ENCODE measurements at regions not wholly inside any gene's neighbourhood (a gene's known extent, or its start where the extent isn't known, plus 50 kb on each side); places are given as distances from the start of the nearest gene placed in this dataset.

- H3K36me3 ChIP-seq (ENCODE audit: control insufficient read depth in 3 of 3, insufficient read depth in 3 of 3, low read length in 3 of 3): no peaks in the 10 kb centered on the region
- no peak overlapping the region for H3K4me3 ChIP-seq (ENCODE audit: low read length in 3 of 3)
- H3K9me3 ChIP-seq (ENCODE audit: control insufficient read depth in 3 of 3, low read length in 3 of 3): peaks cover 0 to 2% (median 0%) of the 10 kb centered on the region in 3 donors
- no peak overlapping the region for H3K27ac ChIP-seq (ENCODE audit: low read depth, low read length)
- no peaks in the 10 kb centered on the region for H3K4me1 ChIP-seq (ENCODE audit: control insufficient read depth in 3 of 3, insufficient read depth in 3 of 3, low read length in 3 of 3)
- no peak overlapping the region for H3K9ac ChIP-seq (ENCODE audit: low read depth in 1 of 3, low read length in 3 of 3)
- peaks cover 0 to 2% (median 0%) of the 10 kb centered on the region in 3 donors for H3K27me3 ChIP-seq (ENCODE audit: control insufficient read depth in 3 of 3, insufficient read depth in 3 of 3, low read length in 3 of 3)
Observed at GRCh38 chr4:180798036-180798577, 1445.1 kb upstream of the TENM3 start.

- Histone ChIP-seq H3K36me3 (ENCODE audit: control insufficient read depth in 3 of 3, insufficient read depth in 3 of 3, low read length in 3 of 3) (no peaks in the 10 kb centered on the region), H3K9me3 (ENCODE audit: control insufficient read depth in 3 of 3, low read length in 3 of 3) (peaks cover 0 to 2% (median 0%) of the 10 kb centered on the region in 3 donors), H3K27me3 (ENCODE audit: control insufficient read depth in 3 of 3, insufficient read depth in 3 of 3, low read length in 3 of 3) (peaks cover 0 to 2% (median 0%) of the 10 kb centered on the region in 3 donors), H3K4me1 (ENCODE audit: control insufficient read depth in 3 of 3, insufficient read depth in 3 of 3, low read length in 3 of 3) (no peaks in the 10 kb centered on the region), H3K27ac (ENCODE audit: low read depth, low read length) (no peak overlapping the region), H3K9ac (ENCODE audit: low read depth in 1 of 3, low read length in 3 of 3) (no peak overlapping the region), H3K4me3 (ENCODE audit: low read length in 3 of 3) (no peak overlapping the region)
Observed at GRCh38 chr4:180799798-180800197, 1443.4 kb upstream of the TENM3 start.

- Histone ChIP-seq H3K4me1 (ENCODE audit: control insufficient read depth in 3 of 3, insufficient read depth in 3 of 3, low read length in 3 of 3) (no peaks in the 10 kb centered on the region), H3K4me3 (ENCODE audit: low read length in 3 of 3) (no peak overlapping the region), H3K9ac (ENCODE audit: low read depth in 1 of 3, low read length in 3 of 3) (no peak overlapping the region), H3K36me3 (ENCODE audit: control insufficient read depth in 3 of 3, insufficient read depth in 3 of 3, low read length in 3 of 3) (no peaks in the 10 kb centered on the region), H3K27me3 (ENCODE audit: control insufficient read depth in 3 of 3, insufficient read depth in 3 of 3, low read length in 3 of 3) (no peaks in the 10 kb centered on the region), H3K27ac (ENCODE audit: low read depth, low read length) (no peak overlapping the region), H3K9me3 (ENCODE audit: control insufficient read depth in 3 of 3, low read length in 3 of 3) (no peaks in the 10 kb centered on the region)
Observed at GRCh38 chr4:180805101-180805500, 1438.1 kb upstream of the TENM3 start.

GRCh38 chr4:180808862-180809261 is 1434.3 kb upstream of the TENM3 start:
- H3K4me3 ChIP-seq (ENCODE audit: low read length in 3 of 3): no peak overlapping the region
- H3K9ac ChIP-seq (ENCODE audit: low read depth in 1 of 3, low read length in 3 of 3): no peak overlapping the region
- no peaks in the 10 kb centered on the region for H3K36me3 ChIP-seq (ENCODE audit: control insufficient read depth in 3 of 3, insufficient read depth in 3 of 3, low read length in 3 of 3)
- H3K4me1 ChIP-seq (ENCODE audit: control insufficient read depth in 3 of 3, insufficient read depth in 3 of 3, low read length in 3 of 3): no peaks in the 10 kb centered on the region
- no peaks in the 10 kb centered on the region for H3K9me3 ChIP-seq (ENCODE audit: control insufficient read depth in 3 of 3, low read length in 3 of 3)
- no peak overlapping the region for H3K27ac ChIP-seq (ENCODE audit: low read depth, low read length)
- H3K27me3 ChIP-seq (ENCODE audit: control insufficient read depth in 3 of 3, insufficient read depth in 3 of 3, low read length in 3 of 3): no peaks in the 10 kb centered on the region

- Histone ChIP-seq H3K9ac (ENCODE audit: low read depth in 1 of 3, low read length in 3 of 3) (no peak overlapping the region), H3K9me3 (ENCODE audit: control insufficient read depth in 3 of 3, low read length in 3 of 3) (no peaks in the 10 kb centered on the region), H3K27me3 (ENCODE audit: control insufficient read depth in 3 of 3, insufficient read depth in 3 of 3, low read length in 3 of 3) (no peaks in the 10 kb centered on the region), H3K4me3 (ENCODE audit: low read length in 3 of 3) (no peak overlapping the region), H3K27ac (ENCODE audit: low read depth, low read length) (no peak overlapping the region), H3K36me3 (ENCODE audit: control insufficient read depth in 3 of 3, insufficient read depth in 3 of 3, low read length in 3 of 3) (no peaks in the 10 kb centered on the region), H3K4me1 (ENCODE audit: control insufficient read depth in 3 of 3, insufficient read depth in 3 of 3, low read length in 3 of 3) (no peaks in the 10 kb centered on the region)
Observed at GRCh38 chr4:180809439-180809838, 1433.8 kb upstream of the TENM3 start.

- H3K4me3 ChIP-seq (ENCODE audit: low read length in 3 of 3): no peak overlapping the region
- no peaks in the 10 kb centered on the region for H3K4me1 ChIP-seq (ENCODE audit: control insufficient read depth in 3 of 3, insufficient read depth in 3 of 3, low read length in 3 of 3)
- no peaks in the 10 kb centered on the region for H3K36me3 ChIP-seq (ENCODE audit: control insufficient read depth in 3 of 3, insufficient read depth in 3 of 3, low read length in 3 of 3)
- no peaks in the 10 kb centered on the region for H3K9me3 ChIP-seq (ENCODE audit: control insufficient read depth in 3 of 3, low read length in 3 of 3)
- H3K9ac ChIP-seq (ENCODE audit: low read depth in 1 of 3, low read length in 3 of 3): no peak overlapping the region
- no peaks in the 10 kb centered on the region for H3K27me3 ChIP-seq (ENCODE audit: control insufficient read depth in 3 of 3, insufficient read depth in 3 of 3, low read length in 3 of 3)
- H3K27ac ChIP-seq (ENCODE audit: low read depth, low read length): no peak overlapping the region
Observed at GRCh38 chr4:180810581-180810980, 1432.6 kb upstream of the TENM3 start.

GRCh38 chr4:180811556-180811955 is 1431.6 kb upstream of the TENM3 start:
- no peaks in the 10 kb centered on the region for H3K4me1 ChIP-seq (ENCODE audit: control insufficient read depth in 3 of 3, insufficient read depth in 3 of 3, low read length in 3 of 3)
- no peaks in the 10 kb centered on the region for H3K36me3 ChIP-seq (ENCODE audit: control insufficient read depth in 3 of 3, insufficient read depth in 3 of 3, low read length in 3 of 3)
- H3K27ac ChIP-seq (ENCODE audit: low read depth, low read length): no peak overlapping the region
- H3K27me3 ChIP-seq (ENCODE audit: control insufficient read depth in 3 of 3, insufficient read depth in 3 of 3, low read length in 3 of 3): no peaks in the 10 kb centered on the region
- H3K4me3 ChIP-seq (ENCODE audit: low read length in 3 of 3): no peak overlapping the region
- H3K9me3 ChIP-seq (ENCODE audit: control insufficient read depth in 3 of 3, low read length in 3 of 3): no peaks in the 10 kb centered on the region
- no peak overlapping the region for H3K9ac ChIP-seq (ENCODE audit: low read depth in 1 of 3, low read length in 3 of 3)

- no peaks in the 10 kb centered on the region for H3K9me3 ChIP-seq (ENCODE audit: control insufficient read depth in 3 of 3, low read length in 3 of 3)
- H3K27ac ChIP-seq (ENCODE audit: low read depth, low read length): no peak overlapping the region
- no peaks in the 10 kb centered on the region for H3K4me1 ChIP-seq (ENCODE audit: control insufficient read depth in 3 of 3, insufficient read depth in 3 of 3, low read length in 3 of 3)
- no peaks in the 10 kb centered on the region for H3K27me3 ChIP-seq (ENCODE audit: control insufficient read depth in 3 of 3, insufficient read depth in 3 of 3, low read length in 3 of 3)
- no peak overlapping the region for H3K4me3 ChIP-seq (ENCODE audit: low read length in 3 of 3)
- H3K9ac ChIP-seq (ENCODE audit: low read depth in 1 of 3, low read length in 3 of 3): no peak overlapping the region
- H3K36me3 ChIP-seq (ENCODE audit: control insufficient read depth in 3 of 3, insufficient read depth in 3 of 3, low read length in 3 of 3): no peaks in the 10 kb centered on the region
Observed at GRCh38 chr4:180812783-180813182, 1430.4 kb upstream of the TENM3 start.

- Histone ChIP-seq H3K27me3 (ENCODE audit: control insufficient read depth in 3 of 3, insufficient read depth in 3 of 3, low read length in 3 of 3) (no peaks in the 10 kb centered on the region), H3K4me1 (ENCODE audit: control insufficient read depth in 3 of 3, insufficient read depth in 3 of 3, low read length in 3 of 3) (no peaks in the 10 kb centered on the region), H3K9me3 (ENCODE audit: control insufficient read depth in 3 of 3, low read length in 3 of 3) (no peaks in the 10 kb centered on the region), H3K9ac (ENCODE audit: low read depth in 1 of 3, low read length in 3 of 3) (no peak overlapping the region), H3K36me3 (ENCODE audit: control insufficient read depth in 3 of 3, insufficient read depth in 3 of 3, low read length in 3 of 3) (no peaks in the 10 kb centered on the region), H3K4me3 (ENCODE audit: low read length in 3 of 3) (no peak overlapping the region), H3K27ac (ENCODE audit: low read depth, low read length) (no peak overlapping the region)
Observed at GRCh38 chr4:180814875-180815417, 1428.3 kb upstream of the TENM3 start.

GRCh38 chr4:180817529-180817928 is 1425.7 kb upstream of the TENM3 start:
- H3K4me3 ChIP-seq (ENCODE audit: low read length in 3 of 3): no peak overlapping the region
- no peaks in the 10 kb centered on the region for H3K4me1 ChIP-seq (ENCODE audit: control insufficient read depth in 3 of 3, insufficient read depth in 3 of 3, low read length in 3 of 3)
- H3K9me3 ChIP-seq (ENCODE audit: control insufficient read depth in 3 of 3, low read length in 3 of 3): no peaks in the 10 kb centered on the region
- H3K27ac ChIP-seq (ENCODE audit: low read depth, low read length): no peak overlapping the region
- no peak overlapping the region for H3K9ac ChIP-seq (ENCODE audit: low read depth in 1 of 3, low read length in 3 of 3)
- H3K36me3 ChIP-seq (ENCODE audit: control insufficient read depth in 3 of 3, insufficient read depth in 3 of 3, low read length in 3 of 3): no peaks in the 10 kb centered on the region
- H3K27me3 ChIP-seq (ENCODE audit: control insufficient read depth in 3 of 3, insufficient read depth in 3 of 3, low read length in 3 of 3): no peaks in the 10 kb centered on the region

Data from skeletal muscle tissue (tissue), 3 donors.